GM18519 (cell line): ENCODE measurements at regions not wholly inside any gene's neighbourhood (a gene's known extent, or its start where the extent isn't known, plus 50 kb on each side); places are given as distances from the start of the nearest gene placed in this dataset.
"Not testable (repeated sequence)": the region's sequence is repeated elsewhere in the genome, so short reads cannot be mapped to it uniquely, and the experiment has no call there.

Experiments used
- ATAC-seq: cut with Tn5 transposase; IDR thresholded peaks from one replicate; pipeline ENCODE4 v1.9.1; 2021; ENCODE audit warnings: mild to moderate bottlenecking, moderate library complexity; ENCODE audit not compliant: unreplicated experiment, low FRiP score

DNA sequence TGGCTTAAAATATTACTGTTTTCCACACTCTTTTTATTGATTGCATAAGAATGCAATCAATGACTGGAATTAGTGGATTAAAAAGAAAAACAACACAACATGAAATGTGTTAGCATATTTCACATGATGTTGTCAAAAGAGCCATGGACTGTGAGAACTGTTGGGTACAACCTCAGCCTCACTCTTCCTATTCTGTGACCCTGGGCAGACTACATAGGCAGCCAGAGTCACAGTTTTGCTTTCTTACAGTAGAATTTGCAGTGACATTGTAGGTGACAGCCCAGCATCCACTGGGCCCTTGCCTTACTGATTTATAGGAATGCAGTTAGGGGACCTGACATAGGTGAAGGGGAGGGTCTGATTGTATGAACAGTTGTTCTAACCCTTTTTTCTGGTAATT, 471.4 kb upstream of the SLC35B3 start:
- ATAC-seq, result no peak

DNA sequence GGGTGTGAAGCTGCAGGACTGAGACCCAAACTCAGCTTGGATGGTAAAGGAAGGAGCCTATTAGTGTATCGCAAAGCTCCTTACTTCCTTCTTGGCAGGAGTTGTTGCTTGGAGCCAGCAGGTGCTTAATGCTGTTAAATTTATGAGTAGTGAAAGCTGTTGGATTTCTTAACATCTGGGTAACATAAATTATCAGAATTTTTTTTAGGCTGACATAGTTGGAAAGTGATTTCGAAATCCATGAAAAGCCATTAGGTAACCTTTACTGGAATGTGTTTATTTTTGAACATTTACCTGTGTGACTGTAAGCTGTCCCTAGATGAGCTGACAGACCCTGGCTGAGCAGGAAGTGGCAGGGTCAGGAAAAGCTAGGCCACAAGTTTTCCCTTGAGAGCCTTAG, 470.4 kb upstream of the SLC35B3 start:
- ATAC-seq, result no peak

DNA sequence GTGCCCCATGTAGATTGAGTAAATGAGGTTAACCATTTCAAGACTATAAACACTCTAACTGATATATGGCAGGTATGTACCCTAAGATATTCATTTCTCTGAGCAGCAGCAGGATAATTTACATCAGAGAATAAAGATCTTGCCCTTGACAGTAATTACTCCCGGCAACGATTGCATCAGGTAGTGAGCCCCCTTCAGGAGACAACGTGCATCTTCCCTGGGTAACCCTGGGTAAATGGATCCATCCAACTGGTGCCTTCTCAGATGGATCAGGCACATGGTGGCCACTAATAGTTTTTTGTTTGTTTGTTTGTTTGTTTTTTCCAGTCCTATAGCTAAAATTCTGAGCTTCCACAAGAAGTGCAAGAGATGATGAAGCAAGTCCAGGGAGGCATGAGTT, 469.4 kb upstream of the SLC35B3 start:
- ATAC-seq, result peak; percentile 75

DNA sequence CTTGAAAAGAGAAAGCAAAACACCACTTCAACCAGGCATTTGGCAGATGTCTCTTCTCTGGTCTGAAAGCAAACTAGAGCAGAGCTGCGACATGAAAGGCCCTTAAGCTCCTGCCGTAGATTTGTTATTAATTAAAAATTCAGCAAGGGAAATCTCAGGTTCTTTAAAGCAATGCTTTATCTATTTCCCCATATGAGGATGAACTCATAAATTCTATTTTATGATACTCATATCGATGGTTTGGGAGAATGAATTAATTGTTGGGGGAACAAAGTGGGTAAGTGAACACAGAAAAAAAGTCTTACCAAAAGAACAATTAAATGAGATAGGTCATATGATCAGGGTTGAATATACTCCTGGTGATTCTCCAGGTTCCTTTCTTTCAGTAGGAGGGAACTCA, 464.7 kb upstream of the SLC35B3 start:
- no peak for ATAC-seq

DNA sequence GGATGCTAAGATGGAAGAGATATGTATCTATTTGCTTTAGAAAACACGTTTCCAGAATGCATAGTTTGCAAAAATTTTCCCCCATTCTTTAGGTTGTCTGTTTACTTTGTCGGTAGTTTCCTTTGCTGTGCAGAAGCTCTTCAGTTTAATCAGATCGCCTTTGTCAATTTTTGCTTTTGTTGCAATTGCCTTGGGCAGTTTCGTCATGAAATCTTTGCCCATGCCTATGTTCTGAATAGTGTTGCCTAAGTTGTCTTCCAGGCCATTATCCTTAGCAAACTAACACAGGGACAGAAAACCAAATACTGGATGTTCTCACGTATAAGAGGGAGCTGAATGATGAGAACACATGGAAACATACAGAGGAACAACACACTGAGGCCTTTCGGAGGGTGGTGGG, 454.2 kb upstream of the SLC35B3 start:
- ATAC-seq, result no peak

DNA sequence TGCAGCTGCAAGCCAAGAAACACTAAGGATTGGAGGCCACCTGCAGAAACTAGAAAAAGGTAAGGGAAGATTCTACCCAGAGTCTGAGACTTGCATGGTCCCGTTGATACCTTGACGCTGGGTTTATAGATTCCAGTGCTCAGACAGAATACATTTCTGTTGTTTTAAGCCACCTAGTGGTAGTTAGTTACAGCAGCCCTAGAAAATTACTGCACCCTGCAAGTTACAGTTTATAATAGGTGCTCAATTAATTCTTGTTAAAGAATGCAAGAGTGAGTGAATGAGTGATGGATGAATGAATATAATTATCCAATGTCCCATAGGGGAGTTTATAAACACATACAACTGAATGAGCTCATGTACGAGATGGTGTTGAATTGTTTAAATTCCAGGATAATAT, 453.1 kb upstream of the SLC35B3 start:
- no peak for ATAC-seq

DNA sequence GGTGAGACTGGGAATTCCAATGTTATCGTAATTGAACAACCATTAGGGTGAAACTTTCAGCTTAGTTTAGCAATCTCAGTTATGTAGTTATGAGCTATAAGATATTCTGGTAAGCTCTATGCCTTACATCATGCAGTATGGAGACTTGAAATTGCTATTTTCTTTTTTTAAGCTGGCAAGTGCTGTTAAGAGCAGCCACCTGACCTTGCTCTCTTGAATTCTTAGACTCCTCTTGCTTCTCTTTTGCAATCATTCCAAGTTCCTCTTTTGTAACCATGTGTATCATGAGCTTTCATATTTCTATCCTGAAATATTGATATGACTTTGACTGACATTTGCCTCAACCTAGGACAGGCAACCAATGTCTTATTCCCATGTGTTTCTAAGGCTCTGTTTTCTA, 446.3 kb upstream of the SLC35B3 start:
- no peak for ATAC-seq

DNA sequence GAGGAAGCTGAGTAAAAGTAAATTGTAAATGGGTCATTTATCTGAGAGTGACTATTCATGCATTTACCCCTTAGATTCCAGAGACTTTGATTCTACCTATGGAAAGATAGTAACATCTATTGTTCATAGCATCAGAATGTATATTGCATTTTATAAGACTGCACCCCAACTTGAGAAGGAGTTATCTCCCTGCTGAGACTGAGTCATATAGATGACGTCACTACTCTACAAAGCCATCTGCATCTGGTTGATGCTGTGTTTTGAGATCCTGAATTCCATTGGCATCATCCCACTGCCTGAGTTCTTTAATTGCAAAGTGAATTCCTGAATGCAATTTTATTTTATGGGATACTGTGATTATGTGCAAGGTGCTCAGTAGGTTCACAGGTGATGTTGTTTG, 444.0 kb upstream of the SLC35B3 start:
- ATAC-seq, result no peak

DNA sequence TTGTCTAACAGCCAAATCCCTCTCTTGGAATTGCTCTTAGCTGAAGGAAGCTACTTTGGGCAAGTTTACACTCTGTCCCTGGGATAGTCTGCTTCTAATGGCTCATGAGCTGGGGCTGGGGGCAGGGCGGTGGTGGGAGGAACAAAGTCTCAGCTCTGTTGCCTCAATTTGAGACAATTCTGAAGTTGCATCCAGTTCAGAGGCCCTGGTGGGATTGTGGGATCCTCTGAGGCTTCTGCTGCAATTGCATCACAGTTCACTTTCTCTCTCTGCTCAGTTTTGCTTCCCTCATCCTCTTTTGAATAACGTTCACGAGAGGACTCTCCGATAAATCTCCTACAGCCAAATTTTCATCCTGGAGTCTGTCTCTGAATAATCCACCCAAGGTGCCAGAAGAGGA, 440.6 kb upstream of the SLC35B3 start:
- ATAC-seq, result no peak

DNA sequence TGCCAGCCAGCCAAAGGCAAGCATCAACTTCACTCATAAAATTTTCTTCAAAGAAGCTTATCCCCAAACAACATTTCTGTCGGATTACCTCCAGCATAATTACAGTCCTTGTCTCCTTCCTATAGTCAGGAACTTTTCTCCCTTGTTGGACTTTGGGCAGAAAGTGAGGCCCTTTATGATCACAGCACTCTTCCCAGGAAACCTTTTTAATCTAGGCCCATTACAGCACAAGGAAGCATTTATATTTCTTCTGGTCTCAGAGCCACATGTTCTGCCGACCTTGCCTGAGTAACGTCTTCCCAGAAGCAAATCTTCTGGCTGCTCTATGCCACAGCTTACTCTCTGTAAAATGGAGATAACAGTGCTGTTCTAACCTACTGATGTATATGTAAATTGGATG, 437.2 kb upstream of the SLC35B3 start:
- ATAC-seq, result no peak

DNA sequence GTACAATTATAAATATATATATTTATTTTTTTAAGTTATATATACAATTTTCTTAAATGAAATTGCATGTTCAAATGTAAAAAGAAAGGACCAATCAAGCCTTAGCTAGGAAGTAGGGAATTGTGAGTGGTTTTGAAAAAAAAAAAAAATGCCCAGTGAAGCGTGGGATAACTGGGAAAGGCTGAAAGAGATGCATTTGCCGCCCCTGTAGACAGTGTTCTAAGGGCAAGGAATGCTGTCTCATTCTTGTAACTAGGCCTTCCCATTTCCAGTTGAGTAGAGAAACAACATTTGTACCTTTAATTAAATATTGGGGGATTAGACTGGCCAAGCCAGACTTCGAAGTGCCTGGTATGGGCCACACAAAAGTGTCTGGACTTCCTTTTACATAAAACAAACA, 430.1 kb upstream of the SLC35B3 start:
- no peak for ATAC-seq

DNA sequence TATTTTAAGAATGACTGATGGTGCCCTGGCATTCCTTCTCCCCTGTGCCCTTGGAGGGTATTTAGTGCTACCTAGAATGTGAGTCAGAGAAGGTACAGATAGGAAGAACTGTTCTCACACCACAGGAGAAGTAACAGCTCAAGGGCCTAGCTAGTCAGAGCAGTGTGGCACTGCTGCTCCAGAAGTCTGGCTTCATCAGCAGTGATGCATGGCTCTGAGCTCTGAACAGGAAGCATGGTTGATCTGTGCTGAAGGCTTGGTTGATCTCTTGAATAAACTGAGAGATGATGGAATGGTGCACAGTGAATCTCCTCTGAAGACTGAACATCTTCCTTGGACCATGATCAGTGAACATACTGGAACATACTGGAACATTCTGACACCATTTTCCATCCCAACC, 425.3 kb upstream of the SLC35B3 start:
- peak; percentile 75 for ATAC-seq

DNA sequence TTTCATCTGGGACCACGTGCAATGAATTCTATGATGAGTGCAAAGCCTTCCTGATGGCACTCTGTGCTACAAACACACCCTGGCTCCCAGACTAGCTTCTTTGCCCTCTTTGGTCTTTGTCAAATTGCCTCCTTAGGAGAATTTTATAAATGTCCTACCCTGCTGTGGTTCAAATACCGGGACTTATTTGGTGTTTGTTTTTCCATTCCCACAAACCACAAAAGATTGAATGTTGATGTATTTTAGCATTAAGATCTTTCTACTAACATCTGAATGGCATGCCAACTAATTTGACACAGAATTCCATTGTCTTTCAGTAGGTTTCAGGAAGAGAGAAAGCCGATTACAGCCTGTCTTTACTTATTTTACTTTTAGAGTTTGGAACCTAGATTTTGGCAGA, 424.2 kb upstream of the SLC35B3 start:
- ATAC-seq, result no peak

DNA sequence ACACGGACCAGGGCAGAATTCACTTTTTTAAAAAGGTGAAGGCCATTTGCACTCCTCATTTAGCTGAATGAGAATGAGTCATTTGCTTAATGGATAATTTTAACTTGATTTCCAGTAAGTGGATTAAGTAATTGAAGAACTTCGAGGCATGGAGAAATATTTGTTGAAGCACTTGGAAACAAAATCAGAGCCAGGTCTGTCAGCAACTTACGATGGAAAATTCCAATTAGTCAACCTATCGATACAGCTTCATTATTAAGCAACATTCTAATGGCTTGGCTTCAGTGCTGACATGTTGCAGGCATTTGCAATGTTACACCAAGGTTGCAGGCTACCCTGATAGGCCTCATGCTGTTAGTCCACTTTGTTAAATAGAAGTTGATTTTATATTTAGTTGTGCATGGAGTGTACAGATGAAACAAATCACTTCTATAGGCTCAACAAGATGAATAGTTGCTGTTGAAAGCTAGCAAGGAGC, 423.5 kb upstream of the SLC35B3 start:
- no peak for ATAC-seq

DNA sequence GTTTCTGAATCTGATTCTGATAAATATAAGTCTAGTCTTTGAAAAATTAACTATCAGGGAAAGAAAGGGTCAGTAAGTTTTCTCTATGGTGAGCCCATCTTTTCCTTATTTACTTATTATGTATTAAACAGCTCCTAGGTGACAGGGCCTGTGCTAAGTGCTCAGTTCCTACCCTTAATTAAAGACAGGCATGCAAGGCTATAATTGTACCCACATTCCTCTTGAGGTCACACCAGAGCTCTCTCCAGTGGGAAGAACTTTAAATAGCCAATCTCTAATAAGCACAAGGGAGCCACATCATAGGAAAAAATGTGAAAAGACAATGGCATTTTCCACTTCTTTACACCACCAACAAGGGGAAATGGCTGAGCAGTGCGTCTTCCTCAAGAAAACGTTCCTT, 421.8 kb upstream of the SLC35B3 start:
- no peak for ATAC-seq

DNA sequence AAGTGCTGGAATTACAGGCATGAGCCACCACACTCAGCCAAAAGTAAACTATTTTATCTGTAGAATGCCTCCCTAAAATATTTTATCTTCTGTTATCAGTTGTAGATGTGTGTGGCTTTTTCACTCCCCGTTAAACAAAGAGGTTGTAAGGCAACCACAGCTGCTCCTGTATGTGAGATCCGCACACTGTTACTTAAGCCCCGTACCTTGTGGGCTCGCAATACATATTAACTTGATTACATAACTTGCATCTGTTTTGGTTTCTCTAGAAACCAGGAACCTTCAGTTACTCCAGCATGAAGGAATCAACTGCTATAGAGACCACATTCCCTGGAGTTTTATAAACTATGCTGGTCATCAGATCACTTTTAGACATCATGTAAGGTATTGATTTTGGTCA, 420.1 kb upstream of the SLC35B3 start:
- no peak for ATAC-seq

DNA sequence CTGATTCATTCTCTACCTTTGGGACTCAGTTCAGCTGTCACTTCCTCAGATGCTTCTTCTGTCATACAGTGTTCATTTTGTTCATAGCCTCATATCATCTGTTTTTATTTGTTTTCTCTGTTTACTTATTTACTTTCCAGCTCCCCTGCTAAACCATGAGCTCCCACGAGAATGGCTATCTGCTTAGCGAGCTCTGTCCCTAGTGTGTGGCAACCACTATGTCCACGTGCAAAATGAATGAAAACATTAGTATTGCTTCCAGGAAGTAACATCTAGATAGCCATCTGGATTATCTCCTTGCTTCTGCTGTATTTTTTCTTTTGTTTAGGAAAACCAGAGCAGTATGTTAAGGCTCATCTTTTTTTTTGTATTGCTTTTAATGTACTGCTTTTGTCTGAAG, 417.0 kb upstream of the SLC35B3 start:
- ATAC-seq, result no peak

DNA sequence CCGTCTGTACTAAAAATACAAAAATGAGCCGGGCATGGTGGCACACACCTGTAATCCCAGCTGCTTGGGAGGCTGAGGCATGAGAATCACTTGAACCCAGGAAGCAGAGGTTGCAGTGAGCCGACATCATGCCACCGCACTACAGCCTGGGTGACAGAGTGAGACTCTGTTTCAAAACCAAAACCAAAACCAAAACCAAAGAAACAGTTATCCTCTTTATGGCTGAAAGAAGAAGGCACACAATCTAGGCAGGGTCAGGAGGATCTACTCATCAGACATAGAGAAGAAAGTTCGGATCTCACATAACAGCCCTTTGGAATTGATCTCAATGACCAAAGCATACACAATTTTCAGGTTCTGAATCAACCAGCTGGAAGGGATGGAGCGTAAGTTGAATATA, 411.3 kb upstream of the SLC35B3 start:
- not testable (repeated sequence) for ATAC-seq

DNA sequence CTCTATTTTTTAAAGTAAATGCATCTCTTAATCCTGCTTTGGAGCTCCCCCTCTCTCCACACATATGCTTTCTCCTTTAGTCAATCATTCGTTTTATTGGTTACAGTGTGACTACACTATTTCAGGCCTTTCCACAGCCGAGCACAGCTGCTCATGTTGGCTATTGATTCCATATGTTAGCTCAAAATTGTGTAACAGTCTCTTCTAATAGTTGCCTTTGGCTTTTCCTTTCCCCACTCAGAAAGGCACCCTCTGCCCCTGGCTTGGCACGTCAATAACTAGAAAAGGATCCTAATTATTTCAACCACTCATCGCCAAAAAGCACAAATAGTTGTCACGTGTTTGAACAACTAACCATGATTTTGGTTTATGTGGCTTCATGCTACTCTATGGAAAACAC, 410.3 kb upstream of the SLC35B3 start:
- no peak for ATAC-seq

DNA sequence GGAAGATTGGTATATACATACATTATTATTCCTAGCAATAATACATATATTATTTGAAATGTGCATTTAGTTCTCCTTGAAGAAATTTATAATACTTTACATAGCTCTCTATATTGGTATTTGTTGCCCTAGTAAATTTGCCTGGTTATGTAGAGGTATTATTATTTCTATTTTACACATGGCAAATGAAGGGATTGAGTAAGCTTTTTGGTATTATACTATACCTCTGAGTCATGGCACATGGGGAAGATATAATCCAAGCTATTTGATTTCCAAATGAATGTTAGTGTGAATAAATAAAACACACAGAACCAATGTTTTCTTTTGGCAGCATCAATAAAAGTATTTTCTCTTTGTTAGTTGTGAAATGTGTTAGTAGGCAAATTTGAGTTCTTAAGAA, 409.6 kb upstream of the SLC35B3 start:
- no peak for ATAC-seq

DNA sequence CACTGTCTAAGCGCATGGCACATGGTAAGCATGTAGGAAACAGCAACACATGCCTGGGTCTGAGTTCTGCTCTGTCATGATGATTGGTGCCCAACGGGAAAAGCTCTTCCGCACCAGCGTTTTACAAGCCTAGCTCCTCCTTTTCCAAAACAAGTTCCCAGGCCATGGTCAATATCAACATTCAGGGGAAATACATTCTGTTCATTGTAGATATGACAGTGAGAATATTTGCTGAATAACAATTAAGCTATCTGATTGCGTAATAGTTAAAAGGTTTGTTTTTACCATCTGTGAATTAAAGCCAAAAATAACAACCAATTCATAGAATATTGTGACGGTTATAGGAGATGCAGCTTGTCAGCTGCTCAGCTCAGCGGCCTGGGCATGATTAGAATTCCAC, 404.3 kb upstream of the SLC35B3 start:
- ATAC-seq, result no peak

DNA sequence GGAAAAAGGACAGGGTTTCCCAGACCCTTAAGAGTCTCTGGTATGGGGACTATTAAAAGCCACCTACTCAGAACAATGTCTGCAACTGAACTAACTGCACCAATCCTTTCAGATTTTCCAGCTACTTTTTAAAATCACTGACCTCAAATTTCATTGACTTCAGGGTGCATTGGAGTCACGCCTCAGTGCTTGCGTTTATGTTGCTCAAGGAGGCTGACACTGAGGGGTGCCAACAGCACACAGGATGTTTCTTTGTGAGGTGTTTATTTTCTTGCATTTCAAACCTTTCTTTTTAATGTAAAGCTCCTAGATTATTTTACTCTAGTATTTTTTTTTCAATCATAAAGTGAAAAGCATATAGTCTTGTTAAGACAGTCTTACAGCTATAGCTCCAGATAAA, 402.0 kb upstream of the SLC35B3 start:
- ATAC-seq, result no peak

DNA sequence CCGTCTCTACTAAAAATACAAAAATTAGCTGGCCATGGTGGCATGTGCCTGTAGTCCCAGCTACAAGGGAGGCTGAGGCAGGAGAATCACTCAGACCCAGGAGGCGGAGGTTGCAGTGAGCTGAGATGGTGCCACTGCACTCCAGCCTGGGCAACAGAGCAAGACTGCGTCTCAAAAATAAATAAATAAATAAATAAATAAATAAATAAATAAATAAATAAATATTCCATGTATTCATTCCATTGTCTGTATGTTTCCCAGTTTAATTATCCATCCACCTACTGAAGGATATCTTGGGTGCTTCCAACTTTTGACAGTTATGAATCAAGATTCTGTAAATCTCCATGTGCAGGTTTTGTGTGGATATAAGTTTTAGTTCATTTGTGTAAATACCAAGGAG, 397.4 kb upstream of the SLC35B3 start:
- not testable (repeated sequence) for ATAC-seq
